ENCODE measurements at regions not wholly inside any gene's neighbourhood (a gene's known extent, or its start where the extent isn't known, plus 50 kb on each side); places are given as distances from the start of the nearest gene placed in this dataset.

DNA sequence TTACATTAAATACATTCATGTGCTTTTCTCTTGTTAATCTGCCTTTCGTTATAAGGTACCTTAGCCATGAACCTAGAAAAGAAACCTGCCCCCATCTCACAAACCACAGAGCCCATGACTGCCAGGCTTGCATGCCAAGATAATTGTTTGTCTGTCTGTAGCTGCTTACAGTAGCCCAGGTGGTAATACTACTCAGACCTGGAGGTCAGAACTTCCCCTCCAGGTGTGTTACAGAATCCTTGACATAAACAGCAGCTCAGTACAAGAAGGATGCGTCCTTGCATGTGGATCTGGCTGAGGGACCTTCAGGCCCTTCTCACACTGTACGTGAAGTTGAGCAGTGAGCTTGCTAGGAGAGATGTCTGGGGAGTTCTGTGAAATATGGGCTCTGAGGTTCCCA, 291.4 kb downstream of the CSNK1G3 start:
- H3K27ac Mint-ChIP-seq: no peak overlapping the region
- no peak overlapping the region for H3K4me3 Mint-ChIP-seq
- H3K9me3 Mint-ChIP-seq: no peaks in the 10 kb centered on the region
- H3K36me3 Mint-ChIP-seq: no peaks in the 10 kb centered on the region
- TF ChIP-seq, protein P1, sequence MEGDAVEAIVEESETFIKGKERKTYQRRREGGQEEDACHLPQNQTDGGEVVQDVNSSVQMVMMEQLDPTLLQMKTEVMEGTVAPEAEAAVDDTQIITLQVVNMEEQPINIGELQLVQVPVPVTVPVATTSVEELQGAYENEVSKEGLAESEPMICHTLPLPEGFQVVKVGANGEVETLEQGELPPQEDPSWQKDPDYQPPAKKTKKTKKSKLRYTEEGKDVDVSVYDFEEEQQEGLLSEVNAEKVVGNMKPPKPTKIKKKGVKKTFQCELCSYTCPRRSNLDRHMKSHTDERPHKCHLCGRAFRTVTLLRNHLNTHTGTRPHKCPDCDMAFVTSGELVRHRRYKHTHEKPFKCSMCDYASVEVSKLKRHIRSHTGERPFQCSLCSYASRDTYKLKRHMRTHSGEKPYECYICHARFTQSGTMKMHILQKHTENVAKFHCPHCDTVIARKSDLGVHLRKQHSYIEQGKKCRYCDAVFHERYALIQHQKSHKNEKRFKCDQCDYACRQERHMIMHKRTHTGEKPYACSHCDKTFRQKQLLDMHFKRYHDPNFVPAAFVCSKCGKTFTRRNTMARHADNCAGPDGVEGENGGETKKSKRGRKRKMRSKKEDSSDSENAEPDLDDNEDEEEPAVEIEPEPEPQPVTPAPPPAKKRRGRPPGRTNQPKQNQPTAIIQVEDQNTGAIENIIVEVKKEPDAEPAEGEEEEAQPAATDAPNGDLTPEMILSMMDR (IDR thresholded peaks at IDR 0.05; ENCODE audit: unreplicated experiment): no peak
- peaks cover 5% of the 10 kb centered on the region for H3K27me3 Mint-ChIP-seq (ENCODE audit: low read depth)
- peaks cover 45% of the 10 kb centered on the region for H3K4me1 Mint-ChIP-seq
- DNase-seq (ENCODE audit: low spot score in 2 of 2, unreplicated experiment in 2 of 2): no peak

DNA sequence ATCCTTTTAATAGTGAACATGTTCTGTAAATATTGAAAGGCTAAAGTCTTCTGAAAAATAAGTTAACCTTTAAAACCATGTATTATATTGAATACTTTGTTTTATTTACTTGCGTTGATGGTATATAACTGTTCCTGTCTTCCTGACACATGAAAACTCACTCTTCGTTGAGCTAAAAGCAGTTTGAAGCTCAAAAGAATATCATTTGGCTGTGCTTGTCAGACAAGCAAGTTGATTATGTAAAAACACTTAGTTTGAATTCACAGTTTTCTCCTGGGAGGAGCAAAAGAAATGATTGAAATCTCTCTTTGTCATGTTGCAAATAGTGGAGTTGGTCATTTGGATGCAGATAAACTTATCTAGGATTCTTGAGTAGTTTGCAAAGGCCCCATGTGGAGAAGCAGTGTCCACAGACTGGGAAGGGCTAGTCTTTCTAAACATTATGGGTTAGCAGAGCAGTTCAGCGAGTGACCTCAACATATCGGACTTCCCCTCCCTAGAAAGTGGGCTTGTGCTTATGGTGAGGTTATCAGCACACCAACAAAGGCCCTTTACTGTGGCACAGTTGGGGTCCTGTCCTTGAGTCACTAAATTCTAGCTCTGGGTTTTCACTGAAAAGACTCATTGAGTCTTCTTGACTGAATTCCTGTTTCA, 290.4 kb downstream of the CSNK1G3 start:
- DNase-seq (ENCODE audit: low spot score in 2 of 2, unreplicated experiment in 2 of 2): no peak
- H3K4me3 Mint-ChIP-seq: no peak overlapping the region
- H3K36me3 Mint-ChIP-seq: no peaks in the 10 kb centered on the region
- no peaks in the 10 kb centered on the region for H3K9me3 Mint-ChIP-seq
- TF ChIP-seq, protein P1 (IDR thresholded peaks at IDR 0.05; ENCODE audit: unreplicated experiment): no peak
- H3K27me3 Mint-ChIP-seq (ENCODE audit: low read depth): peaks cover 5% of the 10 kb centered on the region
- H3K4me1 Mint-ChIP-seq: peaks cover 36% of the 10 kb centered on the region
- H3K27ac Mint-ChIP-seq: no peak overlapping the region

DNA sequence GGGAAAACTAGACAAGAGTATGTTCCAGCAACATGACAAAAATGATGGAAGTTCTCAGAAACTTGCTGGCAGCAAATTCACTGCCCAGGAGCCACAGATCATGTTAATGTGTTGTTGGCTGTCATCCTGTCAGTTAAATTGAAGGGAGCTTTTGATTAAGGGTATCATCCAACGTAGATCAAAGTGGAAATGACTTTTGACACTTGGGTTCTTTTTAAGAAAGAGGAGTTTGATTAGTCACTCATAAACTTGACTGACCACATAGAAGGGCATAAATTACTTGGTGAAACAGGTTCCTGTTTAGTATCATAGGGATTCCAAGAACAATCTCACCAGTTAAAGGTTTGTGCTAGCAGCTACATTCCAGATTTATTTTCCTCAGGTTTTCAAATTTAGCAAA, 288.7 kb downstream of the CSNK1G3 start:
- peaks cover 4% of the 10 kb centered on the region for H3K36me3 Mint-ChIP-seq
- DNase-seq (ENCODE audit: low spot score in 2 of 2, unreplicated experiment in 2 of 2): no peak
- no peak overlapping the region for H3K27ac Mint-ChIP-seq
- H3K4me3 Mint-ChIP-seq: no peak overlapping the region
- peaks cover 5% of the 10 kb centered on the region for H3K27me3 Mint-ChIP-seq (ENCODE audit: low read depth)
- TF ChIP-seq, protein P1 (IDR thresholded peaks at IDR 0.05; ENCODE audit: unreplicated experiment): no peak
- H3K9me3 Mint-ChIP-seq: peaks cover 11% of the 10 kb centered on the region
- H3K4me1 Mint-ChIP-seq: peaks cover 24% of the 10 kb centered on the region

DNA sequence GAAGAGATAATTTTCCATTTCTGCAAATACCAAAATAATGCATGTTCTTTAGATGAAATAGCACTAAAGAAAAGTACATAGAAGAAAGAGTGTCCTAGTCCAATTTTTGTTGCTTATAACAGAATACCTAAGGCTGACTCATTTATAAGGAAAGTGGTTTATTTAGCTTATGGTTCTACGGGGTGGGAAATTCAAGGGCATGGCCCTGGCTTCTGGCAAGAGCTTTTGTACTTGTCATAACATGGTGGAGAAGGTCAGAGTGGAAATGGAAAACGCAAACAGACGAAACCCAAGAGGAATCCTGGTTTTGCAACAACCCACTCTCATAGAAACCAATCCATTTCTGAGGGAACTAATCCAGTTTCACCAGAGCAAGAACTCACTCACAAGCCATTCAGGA, 283.7 kb downstream of the CSNK1G3 start:
- TF ChIP-seq, protein P1 (IDR thresholded peaks at IDR 0.05; ENCODE audit: unreplicated experiment): no peak
- Mint-ChIP-seq H3K27ac (no peak overlapping the region), H3K27me3 (ENCODE audit: low read depth) (peaks cover 5% of the 10 kb centered on the region), H3K4me3 (no peak overlapping the region), H3K9me3 (peaks cover 25% of the 10 kb centered on the region), H3K36me3 (peaks cover 6% of the 10 kb centered on the region), H3K4me1 (peaks cover 6% of the 10 kb centered on the region)
- no peak for DNase-seq (ENCODE audit: low spot score in 2 of 2, unreplicated experiment in 2 of 2)

DNA sequence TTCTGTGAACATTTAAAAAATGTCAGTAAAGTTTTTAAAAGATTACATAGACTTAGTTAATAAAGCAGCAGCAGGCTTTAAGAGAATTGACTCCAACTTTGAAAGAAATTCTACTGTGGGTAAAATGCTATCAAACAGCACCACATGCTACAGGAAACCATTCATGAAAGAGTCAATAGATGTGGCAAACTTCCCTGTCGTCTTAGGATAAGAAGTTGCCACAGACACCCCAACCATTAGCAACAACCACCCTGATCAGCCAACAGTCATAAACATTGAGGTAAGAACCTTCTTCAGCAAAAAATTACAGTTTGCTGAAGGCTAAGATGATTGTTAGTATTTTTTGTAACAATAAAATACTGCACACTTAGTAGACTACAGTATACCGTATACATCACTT, 278.2 kb downstream of the CSNK1G3 start:
- Mint-ChIP-seq H3K4me1 (peaks cover 4% of the 10 kb centered on the region), H3K9me3 (peaks cover 32% of the 10 kb centered on the region)
- DNase-seq (ENCODE audit: low spot score in 2 of 2, unreplicated experiment in 2 of 2): no peak

More for the DNA sequence above, 278.2 kb downstream of the CSNK1G3 start:
- Mint-ChIP-seq H3K4me3 (no peak overlapping the region), H3K36me3 (peaks cover 17% of the 10 kb centered on the region), H3K27me3 (ENCODE audit: low read depth) (peaks cover 4% of the 10 kb centered on the region), H3K27ac (no peak overlapping the region)
- TF ChIP-seq, protein P1 (IDR thresholded peaks at IDR 0.05; ENCODE audit: unreplicated experiment): no peak
